ENCODE measurements at regions not wholly inside any gene's neighbourhood (a gene's known extent, or its start where the extent isn't known, plus 50 kb on each side); places are given as distances from the start of the nearest gene placed in this dataset.

- TF ChIP-seq, protein P1, sequence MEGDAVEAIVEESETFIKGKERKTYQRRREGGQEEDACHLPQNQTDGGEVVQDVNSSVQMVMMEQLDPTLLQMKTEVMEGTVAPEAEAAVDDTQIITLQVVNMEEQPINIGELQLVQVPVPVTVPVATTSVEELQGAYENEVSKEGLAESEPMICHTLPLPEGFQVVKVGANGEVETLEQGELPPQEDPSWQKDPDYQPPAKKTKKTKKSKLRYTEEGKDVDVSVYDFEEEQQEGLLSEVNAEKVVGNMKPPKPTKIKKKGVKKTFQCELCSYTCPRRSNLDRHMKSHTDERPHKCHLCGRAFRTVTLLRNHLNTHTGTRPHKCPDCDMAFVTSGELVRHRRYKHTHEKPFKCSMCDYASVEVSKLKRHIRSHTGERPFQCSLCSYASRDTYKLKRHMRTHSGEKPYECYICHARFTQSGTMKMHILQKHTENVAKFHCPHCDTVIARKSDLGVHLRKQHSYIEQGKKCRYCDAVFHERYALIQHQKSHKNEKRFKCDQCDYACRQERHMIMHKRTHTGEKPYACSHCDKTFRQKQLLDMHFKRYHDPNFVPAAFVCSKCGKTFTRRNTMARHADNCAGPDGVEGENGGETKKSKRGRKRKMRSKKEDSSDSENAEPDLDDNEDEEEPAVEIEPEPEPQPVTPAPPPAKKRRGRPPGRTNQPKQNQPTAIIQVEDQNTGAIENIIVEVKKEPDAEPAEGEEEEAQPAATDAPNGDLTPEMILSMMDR (IDR thresholded peaks at IDR 0.05; ENCODE audit: low read depth, low read length, poor library complexity, severe bottlenecking) = no peak
- TF ChIP-seq EZH2phosphoT487 (IDR thresholded peaks at IDR 0.05; ENCODE audit: borderline replicate concordance, low read length) = no peak
Observed at GRCh38 chrX:39809331-39809730, 288.4 kb downstream of the BCOR start.

Measured in DOHH2 (cell line).